MCF 10A (cell line): ENCODE measurements at regions not wholly inside any gene's neighbourhood (a gene's known extent, or its start where the extent isn't known, plus 50 kb on each side); places are given as distances from the start of the nearest gene placed in this dataset.

Source experiments
- BruUV-seq: library from RNA; stranded (reverse); fragments of 400-500 nt; replicated peaks from 2 replicates; lab custom pipeline; 2021; lab: Mats Ljungman, UMichigan
- CTCF ChIA-PET: fragments of 300-600 bp; sonication (Branson Sonifier 250); formaldehyde crosslinking; extraction: SDS; loops from one replicate; lab custom pipeline; 2021; ENCODE audit warnings: antibody characterized with exemption, inconsistent platforms; lab: Yijun Ruan, JAX
- POLR2A ChIA-PET: fragments of 300-600, 350-650 bp; sonication (Branson Sonifier 250); formaldehyde crosslinking; extraction: SDS; loops from one replicate; lab custom pipeline; 2020; ENCODE audit warnings: antibody characterized with exemption, inconsistent platforms; lab: Yijun Ruan, JAX
- DNase-seq: peaks from one replicate; pipeline ENCODE4 v3.0.0-alpha.2; 2018; ENCODE audit not compliant: unreplicated experiment
- H3K27ac Mint-ChIP-seq: one replicate; pipeline ENCODE4 v1.8.0; 2022; ENCODE audit warnings: mild to moderate bottlenecking, low read depth, mixed read lengths; ENCODE audit not compliant: unreplicated experiment
- H3K27me3 Mint-ChIP-seq: one replicate; pipeline ENCODE4 v1.8.0; 2022; ENCODE audit warnings: mixed read lengths; ENCODE audit not compliant: insufficient read depth, unreplicated experiment
- H3K36me3 Mint-ChIP-seq: one replicate; pipeline ENCODE4 v1.8.0; 2022; ENCODE audit warnings: mild to moderate bottlenecking, moderate library complexity, mixed read lengths; ENCODE audit not compliant: insufficient read depth, unreplicated experiment
- H3K4me1 Mint-ChIP-seq: one replicate; pipeline ENCODE4 v1.8.0; 2022; ENCODE audit warnings: mixed read lengths; ENCODE audit not compliant: insufficient read depth, unreplicated experiment
- H3K4me3 Mint-ChIP-seq: one replicate; pipeline ENCODE4 v1.8.0; 2022; ENCODE audit warnings: mild to moderate bottlenecking, moderate library complexity, mixed read lengths; ENCODE audit not compliant: unreplicated experiment
- H3K9me3 Mint-ChIP-seq: one replicate; pipeline ENCODE4 v1.8.0; 2022; ENCODE audit warnings: mixed read lengths; ENCODE audit not compliant: unreplicated experiment
- intact Hi-C: fragments of 100-400 bp; cut with micrococcal nuclease; formaldehyde crosslinking; loops from 2 replicates; pipeline ENCODE4 v1.14.1; 2022
- TF ChIP-seq, protein P1 (sequence below): fragments of 200-600 bp; IDR thresholded peaks from one replicate; pipeline ENCODE4 v1.8.0; 2022; ENCODE audit warnings: antibody characterized with exemption, mild to moderate bottlenecking; ENCODE audit not compliant: unreplicated experiment

DNA sequence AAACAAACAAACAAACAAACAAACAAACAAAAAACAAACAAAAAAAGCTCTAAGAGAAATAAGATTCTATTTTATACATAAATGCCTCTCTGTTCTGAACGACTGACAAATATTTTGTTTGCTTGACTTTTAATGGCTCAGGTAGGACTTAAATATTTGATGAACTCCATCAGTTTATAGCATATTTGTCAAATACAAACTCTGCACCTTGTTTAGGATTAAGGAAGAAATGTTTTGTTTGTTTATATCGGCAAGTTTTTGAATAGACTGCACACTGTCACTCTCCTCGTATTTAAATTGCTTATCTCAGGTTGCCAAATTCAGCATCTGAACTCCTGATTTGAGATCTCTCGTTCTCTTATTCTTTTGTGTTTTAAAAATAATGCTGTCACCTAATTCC, 1499.7 kb upstream of the SLC10A2 start:
- CTCF ChIA-PET = no interaction called here
- DNase-seq = no peak
- Mint-ChIP-seq H3K27ac (no peak overlapping the region), H3K36me3 (no peaks in the 10 kb centered on the region), H3K27me3 (no peaks in the 10 kb centered on the region), H3K9me3 (peaks cover 6% of the 10 kb centered on the region), H3K4me3 (no peak overlapping the region), H3K4me1 (no peaks in the 10 kb centered on the region)
- TF ChIP-seq, protein P1, sequence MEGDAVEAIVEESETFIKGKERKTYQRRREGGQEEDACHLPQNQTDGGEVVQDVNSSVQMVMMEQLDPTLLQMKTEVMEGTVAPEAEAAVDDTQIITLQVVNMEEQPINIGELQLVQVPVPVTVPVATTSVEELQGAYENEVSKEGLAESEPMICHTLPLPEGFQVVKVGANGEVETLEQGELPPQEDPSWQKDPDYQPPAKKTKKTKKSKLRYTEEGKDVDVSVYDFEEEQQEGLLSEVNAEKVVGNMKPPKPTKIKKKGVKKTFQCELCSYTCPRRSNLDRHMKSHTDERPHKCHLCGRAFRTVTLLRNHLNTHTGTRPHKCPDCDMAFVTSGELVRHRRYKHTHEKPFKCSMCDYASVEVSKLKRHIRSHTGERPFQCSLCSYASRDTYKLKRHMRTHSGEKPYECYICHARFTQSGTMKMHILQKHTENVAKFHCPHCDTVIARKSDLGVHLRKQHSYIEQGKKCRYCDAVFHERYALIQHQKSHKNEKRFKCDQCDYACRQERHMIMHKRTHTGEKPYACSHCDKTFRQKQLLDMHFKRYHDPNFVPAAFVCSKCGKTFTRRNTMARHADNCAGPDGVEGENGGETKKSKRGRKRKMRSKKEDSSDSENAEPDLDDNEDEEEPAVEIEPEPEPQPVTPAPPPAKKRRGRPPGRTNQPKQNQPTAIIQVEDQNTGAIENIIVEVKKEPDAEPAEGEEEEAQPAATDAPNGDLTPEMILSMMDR = no peak
- POLR2A ChIA-PET = no interaction called here
- intact Hi-C loops = no loop called here
- BruUV-seq = no TSS peak

DNA sequence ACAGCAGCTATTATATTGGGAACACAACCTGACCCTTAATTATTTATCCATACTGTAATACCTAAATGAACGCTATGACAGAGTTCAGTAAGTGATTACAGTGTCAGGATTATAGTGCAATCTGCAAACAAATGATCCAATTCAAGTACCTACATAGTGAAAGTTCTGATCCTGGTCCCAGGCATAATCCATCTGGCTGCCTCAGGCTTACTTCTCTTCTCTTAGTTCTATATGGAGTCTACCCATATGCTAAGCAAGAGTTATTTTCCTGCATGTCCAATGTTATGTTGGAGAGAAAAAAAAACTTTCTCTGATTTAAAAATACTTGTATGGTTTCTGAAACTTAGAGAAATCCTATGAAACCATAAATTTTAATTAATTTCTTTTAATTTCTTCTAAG, 1487.7 kb upstream of the SLC10A2 start:
- DNase-seq = no peak
- Mint-ChIP-seq H3K27ac (no peak overlapping the region), H3K27me3 (no peaks in the 10 kb centered on the region), H3K36me3 (no peaks in the 10 kb centered on the region), H3K4me1 (no peaks in the 10 kb centered on the region), H3K4me3 (no peak overlapping the region), H3K9me3 (peaks cover 7% of the 10 kb centered on the region)
- POLR2A ChIA-PET = interaction anchor here (0.6 kb wide), 1 partner anchor 673 kb away, joined by 3 read pairs; no protein-coding TSS in a partner anchor
- intact Hi-C loops = no loop called here
- TF ChIP-seq, protein P1 = no peak
- no TSS peak for BruUV-seq
- CTCF ChIA-PET = no interaction called here

DNA sequence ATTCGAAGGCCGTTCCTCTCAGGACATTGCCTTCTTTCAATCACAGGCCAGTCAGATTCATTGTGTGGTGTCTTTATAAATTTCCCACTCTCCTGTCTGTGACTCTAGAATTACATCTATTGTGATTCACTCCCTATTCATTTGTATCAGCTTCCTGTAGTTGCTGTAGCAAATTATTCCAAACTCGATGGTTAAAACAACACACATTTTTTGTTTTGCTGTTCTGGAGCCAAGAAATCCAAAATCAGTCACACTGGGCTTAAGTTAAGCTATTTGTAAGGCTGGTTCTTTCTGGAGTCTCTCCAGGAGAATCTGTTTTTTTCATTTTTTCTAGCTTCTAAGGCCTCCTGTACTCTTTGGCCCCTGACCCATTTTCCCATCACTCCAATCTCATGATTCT, 1487.0 kb upstream of the SLC10A2 start:
- POLR2A ChIA-PET = no interaction called here
- H3K4me1 Mint-ChIP-seq = no peaks in the 10 kb centered on the region
- H3K4me3 Mint-ChIP-seq = no peak overlapping the region
- intact Hi-C loops = no loop called here
- no peaks in the 10 kb centered on the region for H3K27me3 Mint-ChIP-seq
- peak; percentile 2 for DNase-seq
- CTCF ChIA-PET = no interaction called here
- TF ChIP-seq, protein P1 = no peak
- no peak overlapping the region for H3K27ac Mint-ChIP-seq
- BruUV-seq = no TSS peak
- no peaks in the 10 kb centered on the region for H3K36me3 Mint-ChIP-seq
- peaks cover 7% of the 10 kb centered on the region for H3K9me3 Mint-ChIP-seq

DNA sequence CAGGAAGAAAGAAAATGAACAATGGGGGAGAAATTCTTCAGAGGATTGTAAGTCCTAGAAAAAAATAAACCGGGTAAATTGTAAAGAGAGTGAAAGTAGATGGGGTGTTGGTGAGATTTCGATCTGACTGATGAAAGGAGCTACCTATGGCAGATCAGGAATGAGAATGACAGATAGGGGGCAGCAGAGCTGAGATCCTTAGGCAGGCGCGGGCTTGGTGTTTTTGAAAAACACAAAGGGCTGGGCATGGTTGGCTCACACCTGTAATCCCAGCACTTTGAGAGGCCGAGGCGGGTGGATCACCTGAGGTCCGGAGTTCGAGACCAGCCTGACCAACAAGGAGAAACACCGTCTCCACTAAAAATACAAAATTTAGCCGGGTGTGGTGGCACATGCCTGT, 1468.6 kb upstream of the SLC10A2 start:
- BruUV-seq = no TSS peak
- peak; percentile 3 for DNase-seq
- H3K27me3 Mint-ChIP-seq = no peaks in the 10 kb centered on the region
- ChIA-PET CTCF (interaction anchor here (0.6 to 0.7 kb wide), 3 partner anchors 50 to 171 kb away, joined by 3 to 5 read pairs (median 4); no protein-coding TSS in a partner anchor), POLR2A (no interaction called here)
- H3K36me3 Mint-ChIP-seq = no peaks in the 10 kb centered on the region
- intact Hi-C loops = no loop called here
- H3K27ac Mint-ChIP-seq = no peak overlapping the region
- H3K4me3 Mint-ChIP-seq = no peak overlapping the region
- H3K4me1 Mint-ChIP-seq = no peaks in the 10 kb centered on the region
- H3K9me3 Mint-ChIP-seq = no peaks in the 10 kb centered on the region
- TF ChIP-seq, protein P1 = no peak
